GM12873 (cell line): ENCODE measurements at regions not wholly inside any gene's neighbourhood (a gene's known extent, or its start where the extent isn't known, plus 50 kb on each side); places are given as distances from the start of the nearest gene placed in this dataset.

Experiments used
- CTCF ChIP-seq: IDR thresholded peaks from 2 replicates; pipeline ENCODE4 v1.5.1; 2012; ENCODE audit warnings: low read depth, mild to moderate bottlenecking, moderate library complexity, low read length, control low read depth; ENCODE audit not compliant: insufficient read depth; ENCODE audit errors: missing control alignments

GRCh38 chr3:182722907-182723306 is 70.4 kb upstream of the ATP11B start:
- peak; percentile 11 for TF ChIP-seq CTCF

GRCh38 chr3:182723596-182723995 is 69.7 kb upstream of the ATP11B start:
- no peak for TF ChIP-seq CTCF

- no peak for TF ChIP-seq CTCF
These were observed 67.7 kb upstream of the ATP11B start for GRCh38 chr3:182725372-182726251.

- no peak for TF ChIP-seq CTCF
These were observed 66.8 kb upstream of the ATP11B start for GRCh38 chr3:182726258-182727142.

- no peak for TF ChIP-seq CTCF
These were observed 65.1 kb upstream of the ATP11B start for GRCh38 chr3:182728238-182728637.

- TF ChIP-seq CTCF: no peak
These were observed 63.2 kb upstream of the ATP11B start for GRCh38 chr3:182729903-182730674.

GRCh38 chr3:182730675-182731042 is 62.6 kb upstream of the ATP11B start:
- TF ChIP-seq CTCF: no peak
